HG03097 (cell line): ENCODE measurements at regions not wholly inside any gene's neighbourhood (a gene's known extent, or its start where the extent isn't known, plus 50 kb on each side); places are given as distances from the start of the nearest gene placed in this dataset.

Experiments
- ATAC-seq: cut with Tn5 transposase; IDR thresholded peaks from one replicate; pipeline ENCODE4 v1.9.1; 2021; ENCODE audit not compliant: unreplicated experiment, low FRiP score

- no peak for ATAC-seq
These were observed 2015.9 kb upstream of the CDH9 start for GRCh38 chr5:29054282-29054681.

- ATAC-seq = no peak
These were observed 2013.1 kb upstream of the CDH9 start for GRCh38 chr5:29051509-29051908.

GRCh38 chr5:29042152-29042551, 2003.8 kb upstream of the CDH9 start:
- no peak for ATAC-seq

GRCh38 chr5:29040404-29040803, 2002.0 kb upstream of the CDH9 start:
- ATAC-seq = no peak

- ATAC-seq = no peak
These were observed 2001.6 kb upstream of the CDH9 start for GRCh38 chr5:29039994-29040393.

GRCh38 chr5:29037716-29038115, 1999.3 kb upstream of the CDH9 start:
- ATAC-seq = no peak

GRCh38 chr5:29024052-29024451, 1985.7 kb upstream of the CDH9 start:
- no peak for ATAC-seq

GRCh38 chr5:29023541-29023940, 1985.2 kb upstream of the CDH9 start:
- no peak for ATAC-seq

- ATAC-seq = no peak
These were observed 1979.1 kb upstream of the CDH9 start for GRCh38 chr5:29017501-29017900.

- ATAC-seq = no peak
These were observed 1977.7 kb upstream of the CDH9 start for GRCh38 chr5:29016067-29016466.

GRCh38 chr5:29015523-29015922, 1977.1 kb upstream of the CDH9 start:
- ATAC-seq = no peak

- ATAC-seq = no peak
These were observed 1967.0 kb upstream of the CDH9 start for GRCh38 chr5:29005386-29005785.

GRCh38 chr5:29002481-29002880, 1964.1 kb upstream of the CDH9 start:
- ATAC-seq = no peak

GRCh38 chr5:29001666-29002065, 1963.3 kb upstream of the CDH9 start:
- ATAC-seq = no peak

- no peak for ATAC-seq
These were observed 1946.3 kb upstream of the CDH9 start for GRCh38 chr5:28984639-28985038.

- no peak for ATAC-seq
These were observed 1937.1 kb upstream of the CDH9 start for GRCh38 chr5:28975508-28975907.

- ATAC-seq = no peak
These were observed 1929.5 kb upstream of the CDH9 start for GRCh38 chr5:28967848-28968247.

- no peak for ATAC-seq
These were observed 1923.4 kb upstream of the CDH9 start for GRCh38 chr5:28961816-28962215.

- ATAC-seq = no peak
These were observed 1920.2 kb upstream of the CDH9 start for GRCh38 chr5:28958581-28958980.

GRCh38 chr5:28957450-28957849, 1919.1 kb upstream of the CDH9 start:
- ATAC-seq = no peak

- no peak for ATAC-seq
These were observed 1915.7 kb upstream of the CDH9 start for GRCh38 chr5:28954074-28954473.

- ATAC-seq = no peak
These were observed 1909.5 kb upstream of the CDH9 start for GRCh38 chr5:28947865-28948264.

GRCh38 chr5:28945859-28946258, 1907.5 kb upstream of the CDH9 start:
- no peak for ATAC-seq
